Loucy (cell line): ENCODE measurements at regions not wholly inside any gene's neighbourhood (a gene's known extent, or its start where the extent isn't known, plus 50 kb on each side); places are given as distances from the start of the nearest gene placed in this dataset.
"Not testable (repeated sequence)": the region's sequence is repeated elsewhere in the genome, so short reads cannot be mapped to it uniquely, and the experiment has no call there.

Experiments
- H2AFZ ChIP-seq: fragments of 200-600 bp; sonication (generic); 2 replicates; pipeline ENCODE4 v1.6.0; 2016; ENCODE audit warnings: antibody characterized with exemption, mild to moderate bottlenecking, low read length, moderate library complexity
- H3F3A ChIP-seq: fragments of 200-600 bp; 2 replicates; pipeline ENCODE4 v1.6.0; 2016; ENCODE audit warnings: antibody characterized with exemption, low read depth, mild to moderate bottlenecking
- H3K27me3 ChIP-seq: fragments of 200-600 bp; sonication (generic); 2 replicates; pipeline ENCODE4 v1.6.1; 2014; ENCODE audit warnings: low read length, mild to moderate bottlenecking; ENCODE audit not compliant: insufficient read depth, poor library complexity, severe bottlenecking
- H3K36me3 ChIP-seq: fragments of 200-600 bp; sonication (generic); 2 replicates; pipeline ENCODE4 v1.6.1; 2016; ENCODE audit warnings: low read length; ENCODE audit not compliant: insufficient read depth
- H3K4me1 ChIP-seq: fragments of 200-600 bp; sonication (generic); 2 replicates; pipeline ENCODE4 v1.5.1; 2014; ENCODE audit warnings: low read length, mild to moderate bottlenecking; ENCODE audit not compliant: insufficient read depth, poor library complexity, severe bottlenecking
- H3K4me2 ChIP-seq: fragments of 200-600 bp; sonication (generic); 2 replicates; pipeline ENCODE4 v1.6.0; 2014; ENCODE audit warnings: antibody characterized with exemption, low read length, low read depth, mild to moderate bottlenecking; ENCODE audit not compliant: poor library complexity, severe bottlenecking
- H3K4me3 ChIP-seq: fragments of 200-600 bp; sonication (generic); 2 replicates; pipeline ENCODE4 v1.5.1; 2014; ENCODE audit warnings: low read length, mild to moderate bottlenecking, mixed read lengths; ENCODE audit not compliant: poor library complexity, severe bottlenecking
- H3K79me2 ChIP-seq: fragments of 200-600 bp; sonication (generic); 2 replicates; pipeline ENCODE4 v1.6.1; 2014; ENCODE audit warnings: low read length; ENCODE audit not compliant: insufficient read depth
- H3K9ac ChIP-seq: fragments of 200-600 bp; sonication (generic); 2 replicates; pipeline ENCODE4 v1.6.0; 2014; ENCODE audit warnings: mild to moderate bottlenecking, low read depth, low read length, moderate library complexity; ENCODE audit not compliant: poor library complexity, severe bottlenecking
- H3K9me2 ChIP-seq: fragments of 200-600 bp; sonication (generic); replicated peaks from 2 replicates; pipeline ENCODE4 v1.6.1; 2016; ENCODE audit warnings: low read depth, low read length, mixed read lengths
- H3K9me3 ChIP-seq: fragments of 200-600 bp; sonication (generic); 2 replicates; pipeline ENCODE4 v1.6.1; 2014; ENCODE audit warnings: mild to moderate bottlenecking, antibody characterized with exemption, low read length, low read depth; ENCODE audit not compliant: insufficient read depth
- H4K20me1 ChIP-seq: fragments of 200-600 bp; sonication (generic); 2 replicates; pipeline ENCODE4 v1.6.0; 2014; ENCODE audit warnings: antibody characterized with exemption, low read length, mild to moderate bottlenecking; ENCODE audit not compliant: insufficient read depth, poor library complexity, severe bottlenecking
- CTCF ChIP-seq: fragments of 200-600 bp; sonication (generic); conservative IDR thresholded peaks from 2 replicates; pipeline ENCODE4 v1.5.1; 2014; ENCODE audit warnings: mild to moderate bottlenecking, antibody characterized with exemption, low read length
- EZH2phosphoT487 ChIP-seq: fragments of 200-600 bp; IDR thresholded peaks from 2 replicates; pipeline ENCODE4 v1.6.1; 2018; ENCODE audit warnings: antibody characterized with exemption, mild to moderate bottlenecking, moderate library complexity, borderline replicate concordance

- H3K9ac ChIP-seq, result no peak overlapping the region
- no peaks in the 10 kb centered on the region for H3K9me3 ChIP-seq
- no peaks in the 10 kb centered on the region for H3K36me3 ChIP-seq
- no peaks in the 10 kb centered on the region for H4K20me1 ChIP-seq
- no peaks in the 10 kb centered on the region for H3F3A ChIP-seq
- no peak overlapping the region for H3K4me2 ChIP-seq
- H3K79me2 ChIP-seq, result no peaks in the 10 kb centered on the region
- no peaks in the 10 kb centered on the region for H3K4me1 ChIP-seq
- H2AFZ ChIP-seq, result no peak overlapping the region
- TF ChIP-seq EZH2phosphoT487, result no peak
- no peak for TF ChIP-seq CTCF
- H3K4me3 ChIP-seq, result no peak overlapping the region
- no peaks in the 10 kb centered on the region for H3K27me3 ChIP-seq
- H3K9me2 ChIP-seq, result no peaks in the 10 kb centered on the region
Observed at GRCh38 chr11:92087725-92088537, 136.7 kb upstream of the FAT3 start.

GRCh38 chr11:92083123-92083522, 141.5 kb upstream of the FAT3 start:
- no peaks in the 10 kb centered on the region for H4K20me1 ChIP-seq
- H2AFZ ChIP-seq, result peak overlapping the region; percentile 56

GRCh38 chr11:92082652-92083051, 142.0 kb upstream of the FAT3 start:
- TF ChIP-seq CTCF, result no peak
- no peak for TF ChIP-seq EZH2phosphoT487
- Histone ChIP-seq H2AFZ (peak overlapping the region; percentile 56; the same call in 1 of the 2 replicates), H3K27me3 (no peaks in the 10 kb centered on the region)

More at GRCh38 chr11:92083123-92083522, 141.5 kb upstream of the FAT3 start:
- Histone ChIP-seq H3K9me2 (no peaks in the 10 kb centered on the region), H3K9me3 (no peaks in the 10 kb centered on the region), H3K4me2 (no peak overlapping the region), H3F3A (no peaks in the 10 kb centered on the region), H3K4me3 (no peak overlapping the region), H3K79me2 (no peaks in the 10 kb centered on the region), H3K27me3 (no peaks in the 10 kb centered on the region), H3K36me3 (no peaks in the 10 kb centered on the region), H3K9ac (no peak overlapping the region), H3K4me1 (no peaks in the 10 kb centered on the region)
- TF ChIP-seq EZH2phosphoT487, result no peak
- no peak for TF ChIP-seq CTCF

GRCh38 chr11:92074498-92074897, 150.1 kb upstream of the FAT3 start:
- peaks cover 12% of the 10 kb centered on the region for H3K9me3 ChIP-seq
- not testable (repeated sequence) for H4K20me1 ChIP-seq, H3K9me2 ChIP-seq, H3F3A ChIP-seq, H3K4me1 ChIP-seq, H3K4me2 ChIP-seq, H3K36me3 ChIP-seq, H3K4me3 ChIP-seq, H3K9ac ChIP-seq, H3K27me3 ChIP-seq, H3K79me2 ChIP-seq, H2AFZ ChIP-seq

More at GRCh38 chr11:92082652-92083051, 142.0 kb upstream of the FAT3 start:
- Histone ChIP-seq H3K4me3 (no peak overlapping the region), H3K4me1 (no peaks in the 10 kb centered on the region), H3F3A (no peaks in the 10 kb centered on the region), H3K9me3 (no peaks in the 10 kb centered on the region), H3K4me2 (no peak overlapping the region), H3K9ac (no peak overlapping the region), H3K36me3 (no peaks in the 10 kb centered on the region), H3K9me2 (no peaks in the 10 kb centered on the region), H3K79me2 (no peaks in the 10 kb centered on the region), H4K20me1 (no peaks in the 10 kb centered on the region)
